ENCODE measurements at regions not wholly inside any gene's neighbourhood (a gene's known extent, or its start where the extent isn't known, plus 50 kb on each side); places are given as distances from the start of the nearest gene placed in this dataset.
A peak's percentile ranks its signal among the peaks of the same experiment; 100 is the strongest.

DNA sequence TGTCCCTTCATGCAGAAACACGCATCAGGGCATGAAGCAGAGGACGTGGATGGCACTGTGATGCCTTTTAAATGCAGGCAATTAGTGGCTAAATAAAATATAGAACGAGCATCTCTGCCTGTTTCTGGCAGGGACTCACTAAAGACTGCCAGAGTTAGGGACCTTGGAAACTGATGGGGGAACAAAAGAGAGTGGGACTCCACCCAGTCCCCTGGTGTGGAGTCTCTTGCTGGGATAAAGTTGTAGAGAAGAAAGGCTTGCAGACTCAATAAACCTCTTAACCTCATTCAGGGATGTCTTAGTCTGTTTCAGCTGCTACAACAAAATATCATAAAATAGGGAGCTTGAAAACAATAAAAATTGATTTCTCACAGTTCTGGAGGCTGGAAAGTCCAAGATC is 87.6 kb upstream of the ARAP3 start:
- H3K9me3 Mint-ChIP-seq, result no peaks in the 10 kb centered on the region
- no peaks in the 10 kb centered on the region for H3K4me1 Mint-ChIP-seq
- DNase-seq, result no peak
- ATAC-seq, result no peak
- no peak overlapping the region for H3K27ac Mint-ChIP-seq
- H3K4me3 Mint-ChIP-seq, result no peak overlapping the region
- H3K36me3 Mint-ChIP-seq (ENCODE audit: low read depth), result no peaks in the 10 kb centered on the region
- H3K27me3 Mint-ChIP-seq, result peaks cover 11% of the 10 kb centered on the region

DNA sequence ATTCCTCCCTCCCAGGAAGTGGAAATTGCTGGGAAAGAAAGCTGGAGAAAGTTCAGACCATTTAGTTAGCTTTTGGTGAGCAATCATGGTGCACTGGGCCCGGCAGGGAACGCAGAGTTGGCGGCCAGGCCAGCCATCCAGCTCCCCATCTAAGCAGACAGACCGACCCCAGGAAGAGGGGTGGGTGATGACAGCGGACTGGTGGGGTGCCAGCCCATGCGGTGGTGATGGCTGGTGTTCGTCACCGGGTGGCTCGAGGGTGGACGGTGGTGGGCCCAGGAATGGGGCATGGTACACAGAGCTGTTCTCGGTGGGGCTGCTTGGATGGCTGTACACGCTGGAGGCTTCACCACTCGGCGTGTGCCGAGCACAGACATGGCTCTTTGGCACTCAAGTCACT is 85.6 kb upstream of the ARAP3 start:
- no peak for ATAC-seq

GRCh38 chr5:141765896-141766551 is 84.0 kb upstream of the ARAP3 start:
- H3K4me1 Mint-ChIP-seq, result no peaks in the 10 kb centered on the region
- no peaks in the 10 kb centered on the region for H3K36me3 Mint-ChIP-seq (ENCODE audit: low read depth)
- no peak for ATAC-seq
- H3K27ac Mint-ChIP-seq, result no peak overlapping the region
- no peaks in the 10 kb centered on the region for H3K9me3 Mint-ChIP-seq
- no peak for DNase-seq
- H3K4me3 Mint-ChIP-seq, result no peak overlapping the region
- peaks cover 13% of the 10 kb centered on the region for H3K27me3 Mint-ChIP-seq

More for the DNA sequence above, 85.6 kb upstream of the ARAP3 start:
- DNase-seq, result no peak
- Mint-ChIP-seq H3K27ac (no peak overlapping the region), H3K4me1 (no peaks in the 10 kb centered on the region), H3K36me3 (ENCODE audit: low read depth) (no peaks in the 10 kb centered on the region), H3K9me3 (no peaks in the 10 kb centered on the region), H3K4me3 (no peak overlapping the region), H3K27me3 (peaks cover 8% of the 10 kb centered on the region)

DNA sequence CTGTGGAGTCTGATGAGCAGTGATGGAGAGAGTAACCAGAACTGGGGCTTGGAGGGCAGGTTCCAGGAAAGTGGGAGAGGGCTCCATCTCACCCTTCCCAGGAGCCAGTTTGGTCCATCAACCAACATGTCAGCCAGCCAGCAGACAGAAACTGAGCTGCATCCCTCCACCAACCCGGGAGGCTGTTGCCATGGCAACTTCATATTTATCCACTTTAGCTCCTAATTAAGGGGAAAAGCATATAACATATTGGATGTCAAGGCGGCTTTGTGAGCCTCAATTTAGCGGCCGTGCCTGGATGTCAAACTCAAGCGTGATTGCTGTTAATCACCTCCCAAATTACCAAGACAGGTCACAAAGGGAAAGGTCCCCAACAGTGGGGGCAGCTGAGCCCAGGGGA is 81.5 kb upstream of the ARAP3 start:
- no peak overlapping the region for H3K27ac Mint-ChIP-seq
- H3K27me3 Mint-ChIP-seq, result peaks cover 26% of the 10 kb centered on the region
- no peaks in the 10 kb centered on the region for H3K9me3 Mint-ChIP-seq
- ATAC-seq (no peak), DNase-seq (no peak)
- H3K36me3 Mint-ChIP-seq (ENCODE audit: low read depth), result no peaks in the 10 kb centered on the region
- H3K4me3 Mint-ChIP-seq, result no peak overlapping the region
- no peaks in the 10 kb centered on the region for H3K4me1 Mint-ChIP-seq

GRCh38 chr5:141762790-141763368 is 80.8 kb upstream of the ARAP3 start:
- Mint-ChIP-seq H3K27ac (no peak overlapping the region), H3K27me3 (peaks cover 31% of the 10 kb centered on the region), H3K9me3 (no peaks in the 10 kb centered on the region), H3K4me1 (no peaks in the 10 kb centered on the region), H3K4me3 (no peak overlapping the region), H3K36me3 (ENCODE audit: low read depth) (no peaks in the 10 kb centered on the region)
- no peak for ATAC-seq
- no peak for DNase-seq

DNA sequence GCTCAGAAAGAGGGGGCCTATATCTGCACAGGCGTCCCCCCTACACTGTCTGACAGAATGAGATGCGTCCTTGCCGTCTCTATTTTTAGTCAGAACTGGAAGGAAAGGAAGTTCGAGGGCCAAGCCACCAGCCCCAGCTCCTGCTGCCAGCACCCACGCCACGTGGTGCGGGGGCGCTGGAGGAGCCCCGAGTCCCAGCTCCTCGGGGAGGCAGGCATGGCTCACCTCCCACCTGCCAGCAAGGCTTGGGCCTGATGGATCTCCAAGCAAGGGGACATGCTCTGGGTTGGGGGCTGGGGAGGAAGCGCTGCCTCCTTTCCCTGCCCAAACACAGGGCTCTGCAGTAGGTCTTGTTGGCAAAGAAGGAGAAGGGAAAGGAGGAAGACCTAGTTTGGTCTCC is 80.3 kb upstream of the ARAP3 start:
- Mint-ChIP-seq H3K36me3 (ENCODE audit: low read depth) (no peaks in the 10 kb centered on the region), H3K4me3 (no peak overlapping the region), H3K4me1 (no peaks in the 10 kb centered on the region), H3K27me3 (peaks cover 36% of the 10 kb centered on the region), H3K9me3 (no peaks in the 10 kb centered on the region), H3K27ac (no peak overlapping the region)
- ATAC-seq, result no peak
- DNase-seq, result no peak

DNA sequence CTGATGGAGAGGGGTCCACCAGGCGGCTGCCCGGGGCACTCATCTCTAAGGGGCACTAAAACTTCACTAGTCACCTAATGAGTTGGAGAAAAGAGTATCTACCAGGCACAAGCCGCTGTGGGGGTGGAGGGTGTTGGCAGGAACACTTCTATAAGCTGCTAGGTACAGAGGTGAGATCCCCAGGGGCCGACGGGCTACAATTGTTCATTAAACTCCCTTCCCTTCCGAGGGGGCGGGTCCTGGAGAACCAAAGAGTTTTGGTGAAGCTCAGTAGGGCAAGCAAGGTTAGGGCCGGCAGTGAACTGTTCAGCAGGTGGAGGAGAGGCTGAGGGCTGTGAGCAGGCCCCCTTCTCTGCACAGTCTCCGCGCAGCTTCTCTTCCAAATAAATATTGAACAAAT is 78.7 kb upstream of the ARAP3 start:
- Mint-ChIP-seq H3K9me3 (no peaks in the 10 kb centered on the region), H3K4me3 (no peak overlapping the region), H3K27me3 (peaks cover 41% of the 10 kb centered on the region), H3K36me3 (ENCODE audit: low read depth) (no peaks in the 10 kb centered on the region), H3K27ac (no peak overlapping the region), H3K4me1 (no peaks in the 10 kb centered on the region)
- DNase-seq (no peak), ATAC-seq (no peak)

- DNase-seq (no peak), ATAC-seq (no peak)
- Mint-ChIP-seq H3K36me3 (ENCODE audit: low read depth) (no peaks in the 10 kb centered on the region), H3K27ac (no peak overlapping the region), H3K4me3 (no peak overlapping the region), H3K27me3 (peaks cover 44% of the 10 kb centered on the region), H3K9me3 (no peaks in the 10 kb centered on the region), H3K4me1 (no peaks in the 10 kb centered on the region)
These were observed 78.2 kb upstream of the ARAP3 start for GRCh38 chr5:141760193-141760592.

DNA sequence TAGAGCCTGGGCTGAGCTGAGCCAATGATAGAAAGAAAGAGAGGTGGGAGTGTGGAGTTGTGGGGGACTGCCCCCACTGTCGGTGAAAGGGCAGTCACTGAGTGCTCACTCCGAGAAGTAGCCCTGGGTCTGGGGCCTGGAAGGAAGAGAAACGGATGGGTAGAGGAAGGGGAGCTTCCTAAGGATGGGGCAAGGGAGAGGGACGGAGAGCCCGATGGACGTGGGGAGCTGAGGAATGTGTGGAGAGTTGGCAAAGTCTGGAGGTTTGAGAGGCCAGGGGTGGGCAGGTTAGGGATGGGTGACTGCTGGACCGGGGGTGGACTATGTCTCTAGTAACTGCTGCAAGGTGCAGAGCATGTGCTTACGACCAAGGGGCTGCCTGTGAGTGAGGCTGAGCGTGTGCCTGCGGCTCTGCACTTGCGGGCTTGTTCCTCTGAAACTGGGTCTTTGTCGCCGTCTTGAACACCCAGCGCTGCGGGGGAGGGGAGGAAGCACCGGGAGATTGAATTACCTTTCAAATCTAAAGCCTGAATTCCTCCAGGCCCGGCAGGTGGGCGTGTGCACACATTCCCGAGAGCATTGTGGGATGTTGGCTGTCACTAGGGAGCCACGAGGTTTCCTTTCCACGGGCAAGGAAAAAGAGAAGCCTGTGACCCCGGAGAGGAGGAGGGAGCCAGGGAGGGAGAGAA is 76.4 kb upstream of the ARAP3 start:
- no peaks in the 10 kb centered on the region for H3K9me3 Mint-ChIP-seq
- ATAC-seq, result no peak
- H3K27me3 Mint-ChIP-seq, result peaks cover 50% of the 10 kb centered on the region
- H3K4me1 Mint-ChIP-seq, result no peaks in the 10 kb centered on the region
- H3K4me3 Mint-ChIP-seq, result no peak overlapping the region
- no peak overlapping the region for H3K27ac Mint-ChIP-seq
- no peak for DNase-seq
- no peaks in the 10 kb centered on the region for H3K36me3 Mint-ChIP-seq (ENCODE audit: low read depth)

DNA sequence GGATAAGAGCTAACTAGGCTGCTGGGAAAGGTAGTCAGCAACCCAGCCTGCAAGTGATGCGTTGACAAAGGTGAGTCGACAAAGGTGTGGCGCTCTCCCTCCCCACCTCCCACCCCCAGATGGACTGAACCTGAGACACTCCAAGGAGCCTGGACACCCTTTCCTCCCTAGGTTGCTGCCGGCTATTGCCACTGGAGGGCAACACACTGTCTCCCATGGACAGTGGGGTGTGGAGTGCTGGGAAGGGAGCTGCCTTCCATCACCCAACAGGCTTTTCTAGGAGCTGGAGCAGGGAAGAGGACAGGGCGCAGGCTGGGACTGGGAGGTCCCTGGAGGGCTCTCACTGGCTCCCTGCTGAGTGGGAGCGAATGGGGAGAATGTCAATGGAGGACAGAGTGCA is 75.4 kb upstream of the ARAP3 start:
- Mint-ChIP-seq H3K36me3 (ENCODE audit: low read depth) (no peaks in the 10 kb centered on the region), H3K4me3 (no peak overlapping the region), H3K4me1 (no peaks in the 10 kb centered on the region), H3K27ac (no peak overlapping the region), H3K9me3 (no peaks in the 10 kb centered on the region), H3K27me3 (peaks cover 56% of the 10 kb centered on the region)
- ATAC-seq, result no peak
- DNase-seq, result no peak

GRCh38 chr5:141756196-141756595 is 74.2 kb upstream of the ARAP3 start:
- H3K27me3 Mint-ChIP-seq, result peaks cover 58% of the 10 kb centered on the region
- no peak overlapping the region for H3K4me3 Mint-ChIP-seq
- H3K9me3 Mint-ChIP-seq, result no peaks in the 10 kb centered on the region
- DNase-seq, result no peak
- H3K27ac Mint-ChIP-seq, result no peak overlapping the region
- no peaks in the 10 kb centered on the region for H3K4me1 Mint-ChIP-seq
- ATAC-seq, result no peak
- no peaks in the 10 kb centered on the region for H3K36me3 Mint-ChIP-seq (ENCODE audit: low read depth)

DNA sequence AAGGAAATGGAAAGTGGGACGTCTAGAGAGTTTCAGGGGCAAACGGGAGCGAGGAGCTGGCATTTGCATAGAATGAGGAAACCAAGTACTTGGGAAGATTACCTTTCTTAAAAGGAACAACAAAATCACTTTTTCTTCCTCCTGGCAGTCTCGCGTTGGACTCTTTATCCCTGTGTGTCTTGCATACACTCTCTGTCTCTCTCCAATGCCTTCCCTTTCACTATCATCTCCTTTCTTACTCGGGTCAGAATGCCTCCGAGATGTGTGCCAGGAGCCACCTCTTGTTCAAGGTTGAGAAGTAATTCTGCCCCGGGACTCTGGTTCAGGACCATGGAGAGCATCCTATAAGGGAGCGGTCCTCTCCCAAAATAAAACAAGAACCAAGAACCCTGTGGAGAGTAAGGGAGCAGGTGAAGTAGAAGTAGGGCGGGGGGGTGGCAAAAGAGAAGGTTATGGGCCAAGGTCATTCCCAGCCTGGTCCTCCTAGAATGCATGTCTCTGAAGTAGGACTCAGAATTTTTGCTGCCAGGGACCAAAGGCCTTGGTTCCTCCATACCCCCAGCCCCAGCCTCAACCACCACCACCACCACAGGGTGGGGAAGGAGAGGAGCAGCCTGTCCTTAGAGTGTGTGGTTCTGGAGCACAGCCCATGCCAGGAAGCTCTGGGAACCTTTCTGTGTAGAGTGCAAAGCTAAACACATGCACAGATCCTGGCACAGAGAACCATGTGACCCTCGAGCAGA is 72.1 kb upstream of the ARAP3 start:
- no peak overlapping the region for H3K4me3 Mint-ChIP-seq
- no peaks in the 10 kb centered on the region for H3K9me3 Mint-ChIP-seq
- H3K4me1 Mint-ChIP-seq, result no peaks in the 10 kb centered on the region
- ATAC-seq, result no peak
- peak; percentile 10 for DNase-seq
- no peak overlapping the region for H3K27ac Mint-ChIP-seq
- peaks cover 49% of the 10 kb centered on the region for H3K27me3 Mint-ChIP-seq
- no peaks in the 10 kb centered on the region for H3K36me3 Mint-ChIP-seq (ENCODE audit: low read depth)

DNA sequence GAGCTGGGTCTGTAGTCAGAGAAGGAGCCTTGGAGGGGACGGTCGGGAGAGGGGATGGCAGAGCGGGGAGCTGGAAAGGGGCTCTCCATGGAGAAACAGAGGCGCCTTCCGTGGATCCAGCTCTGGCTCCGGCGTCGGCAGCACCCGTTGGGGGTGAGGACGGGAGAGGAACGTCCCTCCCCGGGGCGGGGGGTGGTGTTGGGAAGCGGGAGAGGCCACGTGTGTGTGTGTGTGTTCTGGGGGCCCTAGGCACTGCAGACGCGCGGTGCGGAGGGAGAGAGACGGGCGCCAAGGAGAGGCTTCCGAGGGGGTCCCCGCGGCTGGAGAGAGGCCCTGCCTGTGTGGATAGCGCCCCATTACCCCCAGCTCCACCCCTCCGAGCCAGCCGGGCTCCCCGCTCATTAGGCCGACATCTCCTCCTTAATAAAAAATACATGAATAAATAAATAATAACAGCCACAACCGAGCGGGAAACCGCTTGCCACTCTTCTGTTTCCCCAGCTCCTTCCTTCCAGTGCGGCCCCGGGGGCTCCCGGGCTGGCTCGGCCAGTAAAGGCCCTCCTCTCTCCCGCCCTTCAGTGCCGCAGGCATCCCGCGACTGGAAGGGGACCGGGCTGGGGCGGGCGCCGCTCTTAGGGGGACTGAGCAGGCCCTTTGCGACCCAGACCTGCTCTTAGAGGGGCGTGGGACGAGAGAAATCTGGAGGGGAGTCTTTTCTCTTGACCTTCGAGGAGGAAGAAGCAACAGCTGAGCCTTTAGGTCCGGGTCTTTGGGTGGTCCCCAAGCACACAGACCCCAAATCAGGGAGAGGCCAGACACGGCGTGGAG is 71.3 kb upstream of the ARAP3 start:
- H3K4me1 Mint-ChIP-seq, result no peaks in the 10 kb centered on the region

More for the DNA sequence above, 71.3 kb upstream of the ARAP3 start:
- no peak for ATAC-seq
- no peaks in the 10 kb centered on the region for H3K9me3 Mint-ChIP-seq
- peaks cover 48% of the 10 kb centered on the region for H3K27me3 Mint-ChIP-seq
- DNase-seq, result no peak
- H3K36me3 Mint-ChIP-seq (ENCODE audit: low read depth), result no peaks in the 10 kb centered on the region
- no peak overlapping the region for H3K27ac Mint-ChIP-seq
- H3K4me3 Mint-ChIP-seq, result no peak overlapping the region

All from activated naive CD8-positive, alpha-beta T cell treated with anti-CD3 and anti-CD28 coated beads, Interleukin-2, amount 50 U/mL, for 24 hours (primary cell).